ENCODE measurements at regions not wholly inside any gene's neighbourhood (a gene's known extent, or its start where the extent isn't known, plus 50 kb on each side); places are given as distances from the start of the nearest gene placed in this dataset.

DNA sequence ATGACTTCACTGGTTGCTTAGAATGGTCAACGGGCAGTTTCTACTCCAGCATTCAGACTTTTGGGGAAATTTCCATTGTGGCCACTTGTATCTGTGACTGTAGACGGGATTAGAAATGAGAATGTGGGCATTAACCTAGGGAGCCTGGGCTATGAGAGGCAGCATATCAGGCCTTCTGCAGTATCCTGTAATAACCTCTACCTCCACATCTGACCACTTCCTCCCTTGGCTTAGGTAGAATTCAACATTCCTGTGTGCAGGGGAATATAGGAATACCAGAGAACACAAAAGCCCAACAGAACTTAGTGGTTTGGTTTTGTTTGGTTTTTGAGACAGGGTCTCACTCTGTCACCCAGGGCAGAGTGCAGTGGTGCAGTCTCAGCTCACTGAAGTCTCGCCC is 76.4 kb upstream of the HOXC13 start:
- H3K9me3 Mint-ChIP-seq: no peaks in the 10 kb centered on the region
- no peak overlapping the region for H2BK12ac ChIP-seq (ENCODE audit: insufficient read length, low read depth, low read length)
- H2BK120ac ChIP-seq (ENCODE audit: low read depth, low read length, poor library complexity, severe bottlenecking): no peak overlapping the region
- H3K23me2 ChIP-seq (ENCODE audit: insufficient read length, low read depth, low read length, poor library complexity, severe bottlenecking): no peaks in the 10 kb centered on the region
- H3K36me3 Mint-ChIP-seq (ENCODE audit: insufficient read depth in 1 of 3, low read depth in 3 of 3): no peaks in the 10 kb centered on the region
- no peak overlapping the region for H4K5ac ChIP-seq (ENCODE audit: insufficient read length, low read depth, low read length)
- H2AK5ac ChIP-seq (ENCODE audit: insufficient read length, low read length): no peak overlapping the region
- H4K8ac ChIP-seq (replicated peaks; ENCODE audit: insufficient read length, low read depth, low read length): no peak overlapping the region
- no peak overlapping the region for H2BK15ac ChIP-seq (ENCODE audit: low read depth, low read length)
- H4K91ac ChIP-seq (ENCODE audit: insufficient read length, low read depth, low read length): no peak overlapping the region
- H2BK20ac ChIP-seq (ENCODE audit: low read depth, low read length, poor library complexity, severe bottlenecking): no peak overlapping the region
- H3K4me1 ChIP-seq (ENCODE audit: insufficient read depth, low read length): no peaks in the 10 kb centered on the region
- no peak overlapping the region for H3K27ac ChIP-seq (ENCODE audit: insufficient read length, low read depth, low read length)
- no peaks in the 10 kb centered on the region for H3K79me1 ChIP-seq (ENCODE audit: insufficient read depth, low read depth, low read length, poor library complexity, severe bottlenecking)
- no peak overlapping the region for H3K9ac ChIP-seq (ENCODE audit: extremely low read depth, insufficient read length, low read length)
- H3K9me3 ChIP-seq (ENCODE audit: control insufficient read depth, low read depth, low read length): no peaks in the 10 kb centered on the region
- no peak overlapping the region for H2AFZ ChIP-seq (ENCODE audit: low read length)
- H3K23ac ChIP-seq (ENCODE audit: insufficient read length, low read depth, low read length): no peak overlapping the region
- H3K18ac ChIP-seq (ENCODE audit: insufficient read length, low read depth, low read length): no peak overlapping the region
- no peak overlapping the region for H3K4ac ChIP-seq (ENCODE audit: low read depth, low read length)
- H2BK5ac ChIP-seq (ENCODE audit: insufficient read length, low read length): no peak overlapping the region
- H3K27me3 ChIP-seq (ENCODE audit: insufficient read depth, low read length): no peaks in the 10 kb centered on the region
- WGBS (ENCODE audit: extremely low coverage, insufficient read length, low lambda C conversion rate): no CpG with 5 or more reads among the region's 3 CpGs
- no peak overlapping the region for H3K56ac ChIP-seq (ENCODE audit: insufficient read length, low read depth, low read length)
- no peaks in the 10 kb centered on the region for H3K79me2 ChIP-seq (ENCODE audit: insufficient read depth, low read length)
- TF ChIP-seq, protein P1, sequence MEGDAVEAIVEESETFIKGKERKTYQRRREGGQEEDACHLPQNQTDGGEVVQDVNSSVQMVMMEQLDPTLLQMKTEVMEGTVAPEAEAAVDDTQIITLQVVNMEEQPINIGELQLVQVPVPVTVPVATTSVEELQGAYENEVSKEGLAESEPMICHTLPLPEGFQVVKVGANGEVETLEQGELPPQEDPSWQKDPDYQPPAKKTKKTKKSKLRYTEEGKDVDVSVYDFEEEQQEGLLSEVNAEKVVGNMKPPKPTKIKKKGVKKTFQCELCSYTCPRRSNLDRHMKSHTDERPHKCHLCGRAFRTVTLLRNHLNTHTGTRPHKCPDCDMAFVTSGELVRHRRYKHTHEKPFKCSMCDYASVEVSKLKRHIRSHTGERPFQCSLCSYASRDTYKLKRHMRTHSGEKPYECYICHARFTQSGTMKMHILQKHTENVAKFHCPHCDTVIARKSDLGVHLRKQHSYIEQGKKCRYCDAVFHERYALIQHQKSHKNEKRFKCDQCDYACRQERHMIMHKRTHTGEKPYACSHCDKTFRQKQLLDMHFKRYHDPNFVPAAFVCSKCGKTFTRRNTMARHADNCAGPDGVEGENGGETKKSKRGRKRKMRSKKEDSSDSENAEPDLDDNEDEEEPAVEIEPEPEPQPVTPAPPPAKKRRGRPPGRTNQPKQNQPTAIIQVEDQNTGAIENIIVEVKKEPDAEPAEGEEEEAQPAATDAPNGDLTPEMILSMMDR (conservative IDR thresholded peaks at IDR 0.05): no peak
- H3K14ac ChIP-seq (ENCODE audit: insufficient read depth, low read length): no peak overlapping the region
- no peak overlapping the region for H3K27ac Mint-ChIP-seq
- no peak for DNase-seq
- H3K27me3 Mint-ChIP-seq (ENCODE audit: low read depth): peaks cover 14% of the 10 kb centered on the region
- H3T11ph ChIP-seq (ENCODE audit: low read length): no peak overlapping the region
- H3K4me1 Mint-ChIP-seq: no peaks in the 10 kb centered on the region
- no peak overlapping the region for H3K4me3 Mint-ChIP-seq
- no peaks in the 10 kb centered on the region for H4K20me1 ChIP-seq (ENCODE audit: control insufficient read depth, insufficient read depth, insufficient read length)
- H3K4me2 ChIP-seq (ENCODE audit: insufficient read depth, insufficient read length, low read length): no peak overlapping the region
